Germinal center (tissue), 1 donor: ENCODE measurements at regions not wholly inside any gene's neighbourhood (a gene's known extent, or its start where the extent isn't known, plus 50 kb on each side); places are given as distances from the start of the nearest gene placed in this dataset.
"Not testable (repeated sequence)": the region's sequence is repeated elsewhere in the genome, so short reads cannot be mapped to it uniquely, and the experiment has no call there.

Experiments used
- DNase-seq: peaks from one replicate; pipeline ENCODE4 v3.0.0; 2012; ENCODE audit warnings: mixed read lengths, low spot score

DNA sequence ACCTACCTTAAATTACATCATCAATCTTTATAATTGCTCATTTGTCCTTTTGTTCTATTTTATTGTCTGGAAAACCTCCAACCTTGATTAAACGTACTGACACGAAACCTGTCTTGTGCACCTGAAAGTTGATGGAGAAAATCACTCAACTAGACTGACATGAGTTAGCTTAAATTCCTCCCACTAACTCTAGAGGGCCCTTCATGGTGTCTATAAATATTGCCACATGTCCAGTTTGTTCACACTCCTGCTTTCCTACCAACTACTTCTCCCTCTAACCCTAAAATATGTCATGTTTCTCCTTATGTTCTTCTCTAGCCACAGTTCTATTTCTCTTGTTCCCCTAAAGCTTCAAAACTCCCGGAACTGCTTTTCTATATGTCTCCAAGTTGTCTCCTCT lies 59.8 kb upstream of the SGO1 start:
- no peak for DNase-seq

DNA sequence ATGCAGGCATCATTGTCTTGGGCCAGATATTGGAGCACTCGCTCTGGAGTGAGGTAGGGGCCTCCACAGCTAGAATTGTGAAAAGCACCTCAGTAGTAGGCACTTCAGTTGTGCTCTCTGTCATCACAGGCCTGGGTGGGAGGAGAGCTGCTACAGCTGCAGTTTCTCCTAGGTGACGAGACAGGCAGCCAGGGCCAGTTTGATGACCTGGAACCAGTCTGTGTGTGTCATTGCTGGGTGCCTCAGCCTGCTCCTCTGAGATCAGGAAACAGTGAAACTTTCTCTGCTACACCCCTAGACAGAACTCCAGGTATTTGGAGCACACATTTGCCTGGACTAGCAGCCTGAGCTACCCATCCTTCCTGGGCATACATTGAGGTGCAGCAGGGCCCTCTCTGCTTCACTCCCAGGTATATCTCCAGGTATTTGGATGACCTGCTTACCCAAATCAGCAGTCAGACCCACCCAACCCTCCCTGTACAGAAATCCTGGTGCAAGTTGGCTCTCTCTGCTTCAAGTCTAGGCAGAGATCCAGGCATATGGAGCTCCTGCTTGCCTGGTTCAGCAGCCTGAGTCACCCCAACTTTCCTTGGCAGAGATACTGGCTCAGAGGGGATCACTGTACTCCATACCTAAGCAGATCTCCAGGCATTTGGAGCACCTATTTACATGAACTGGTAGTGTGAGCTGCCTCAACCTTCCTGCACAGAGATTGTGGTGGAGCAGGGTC lies 54.3 kb upstream of the SGO1 start:
- DNase-seq = no peak

DNA sequence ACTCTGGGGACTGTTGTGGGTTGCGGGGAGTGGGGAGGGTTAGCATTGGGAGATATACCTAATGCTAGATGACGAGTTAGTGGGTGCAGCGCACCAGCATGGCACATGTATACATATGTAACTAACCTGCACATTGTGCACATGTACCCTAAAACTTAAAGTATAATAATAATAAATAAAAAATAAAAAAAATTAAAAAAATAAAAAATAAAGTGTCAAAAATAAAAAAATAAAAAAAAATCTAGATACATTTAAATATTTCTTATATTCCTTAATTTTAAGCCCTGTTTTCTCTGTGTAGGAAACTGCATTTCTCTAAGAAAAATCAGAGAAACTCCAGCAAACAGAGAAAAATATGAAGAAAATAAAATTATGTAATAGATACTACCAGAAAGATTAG lies 52.2 kb upstream of the SGO1 start:
- DNase-seq = not testable (repeated sequence)

DNA sequence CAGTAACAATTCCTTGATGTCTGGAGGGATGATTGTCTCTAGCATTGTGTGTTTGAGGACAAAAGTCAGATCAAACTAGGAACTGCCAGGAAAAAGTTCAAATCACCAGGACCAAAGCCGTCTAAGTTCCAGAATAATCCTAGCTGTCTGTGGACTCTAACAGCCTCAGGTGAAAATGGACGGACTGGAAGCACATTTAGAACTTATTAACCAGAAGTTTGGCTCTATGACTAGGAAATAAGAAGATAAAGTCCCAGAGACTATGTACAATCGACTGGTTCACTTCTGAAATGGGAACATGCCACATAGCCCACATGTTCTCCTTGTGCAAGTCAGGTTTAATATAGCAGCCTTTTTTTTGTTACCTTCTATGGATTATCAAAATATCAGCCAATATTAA lies 50.6 kb upstream of the SGO1 start:
- DNase-seq = no peak
